NCI-H146 treated with DMSO at 0.1 percent for 48 hours (cell line): ENCODE measurements at regions not wholly inside any gene's neighbourhood (a gene's known extent, or its start where the extent isn't known, plus 50 kb on each side); places are given as distances from the start of the nearest gene placed in this dataset.

Experiments
- DNase-seq: peaks from one replicate; lab custom pipeline; 2025; ENCODE audit not compliant: unreplicated experiment; lab: John Stamatoyannopoulos, UW

DNA sequence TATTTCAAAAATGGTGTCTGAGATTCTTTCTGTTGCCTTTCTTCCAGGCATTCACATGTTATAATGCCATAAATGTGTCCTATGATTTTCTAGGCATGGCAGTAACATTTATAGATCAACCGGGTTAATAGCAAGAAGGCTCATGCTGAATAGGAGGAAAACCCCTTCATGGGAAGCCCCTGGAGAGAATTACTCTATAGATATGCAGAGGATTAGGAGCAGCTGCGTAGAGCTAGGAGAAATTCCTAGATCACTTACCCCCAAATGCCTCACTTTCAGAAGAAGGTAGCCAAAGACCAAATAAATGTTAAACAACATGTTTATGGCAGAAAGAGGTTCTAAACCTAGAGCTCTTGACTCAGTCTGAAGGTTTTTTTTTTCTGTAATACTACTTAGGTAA lies 153.4 kb upstream of the CTNNA2 start:
- no peak for DNase-seq

DNA sequence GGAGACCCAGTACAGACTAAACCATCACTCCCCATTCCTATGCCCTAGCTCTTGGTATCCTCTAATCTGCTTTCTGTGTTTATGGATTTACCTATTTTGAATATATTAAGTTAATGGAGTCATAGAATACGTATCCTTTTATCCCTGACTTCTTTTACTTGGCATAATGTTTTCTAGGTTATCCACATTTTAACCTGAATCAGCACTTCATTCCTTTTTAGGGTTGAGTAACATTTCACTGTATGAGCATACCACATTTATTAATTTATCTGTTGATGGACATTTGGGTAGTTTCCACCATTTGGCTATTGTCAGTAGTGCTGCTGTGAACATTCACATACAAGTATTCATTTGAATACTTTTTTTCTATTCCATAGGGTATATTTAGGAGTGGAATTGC lies 157.3 kb upstream of the CTNNA2 start:
- no peak for DNase-seq

DNA sequence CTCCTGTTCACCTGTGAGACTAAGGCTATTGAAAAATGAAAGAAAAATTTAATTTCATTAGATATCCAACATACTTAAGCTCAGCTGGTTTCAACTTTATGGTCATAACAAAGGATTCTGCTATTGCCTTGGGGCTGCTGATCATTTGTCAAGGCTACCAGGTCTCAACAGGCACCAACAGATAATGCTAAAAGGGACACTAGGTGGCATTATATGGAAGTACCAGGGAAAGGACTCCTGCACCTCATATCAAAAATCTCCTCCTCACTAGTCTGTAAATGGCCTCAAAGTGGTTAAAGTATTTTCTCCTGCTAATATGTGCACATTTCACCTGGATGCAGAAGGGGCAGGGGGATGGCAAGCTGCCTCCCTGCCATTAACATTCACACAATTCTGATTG lies 167.9 kb upstream of the REG3A start:
- no peak for DNase-seq

DNA sequence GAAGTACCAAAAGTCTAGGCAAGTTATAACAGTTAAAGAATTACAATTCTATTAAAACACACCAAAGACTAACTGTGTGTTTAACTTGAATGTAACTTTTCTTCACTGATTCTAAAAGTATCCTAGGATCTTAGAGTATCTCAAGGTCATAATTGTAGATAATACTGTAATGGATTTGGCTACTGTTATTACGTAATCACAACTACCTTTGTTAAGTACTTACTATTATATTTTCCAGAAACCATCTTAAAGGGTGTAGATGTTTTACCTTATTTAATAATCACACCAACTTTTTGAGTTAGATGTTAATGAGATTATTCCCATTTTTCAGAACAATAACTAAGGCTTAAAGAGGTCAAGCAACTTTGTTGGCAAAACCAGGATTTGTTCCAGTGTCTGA lies 161.3 kb upstream of the REG3A start:
- DNase-seq = no peak

DNA sequence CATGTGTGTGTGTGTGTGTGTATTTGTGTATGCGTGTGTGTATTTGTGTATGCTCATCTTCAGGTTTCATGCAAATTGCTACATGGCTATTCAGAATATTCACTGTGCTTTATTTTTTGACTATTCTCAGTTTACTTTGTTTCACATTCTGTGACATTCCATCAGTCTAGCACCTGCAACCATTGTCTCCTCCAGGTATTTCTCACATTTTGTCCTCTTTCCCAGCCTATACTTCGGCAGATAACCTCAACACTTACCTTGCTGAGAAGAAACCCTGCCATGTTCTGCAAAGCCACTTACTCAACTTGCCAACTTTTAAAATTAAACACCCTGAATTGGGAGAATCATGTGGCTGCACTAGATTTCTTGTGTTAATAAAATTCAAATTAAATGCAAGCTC lies 135.4 kb upstream of the REG3A start:
- DNase-seq = no peak

DNA sequence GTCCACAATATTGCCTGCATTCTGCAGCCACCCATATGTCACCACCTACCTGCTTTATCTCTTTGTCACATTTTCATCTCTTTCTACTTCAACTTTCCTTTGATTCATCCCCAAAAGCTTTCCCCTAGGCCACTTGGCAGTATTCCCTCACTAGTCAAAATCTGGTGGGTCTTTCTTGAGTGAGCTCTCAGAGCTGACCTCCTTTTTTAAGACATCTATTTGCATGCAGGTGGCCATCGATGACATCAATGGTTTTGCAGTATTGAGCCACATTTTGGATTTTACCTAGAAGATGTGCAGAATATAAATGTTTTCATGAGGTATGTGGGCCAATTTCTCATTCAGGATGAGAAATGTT lies 133.4 kb upstream of the REG3A start:
- no peak for DNase-seq

DNA sequence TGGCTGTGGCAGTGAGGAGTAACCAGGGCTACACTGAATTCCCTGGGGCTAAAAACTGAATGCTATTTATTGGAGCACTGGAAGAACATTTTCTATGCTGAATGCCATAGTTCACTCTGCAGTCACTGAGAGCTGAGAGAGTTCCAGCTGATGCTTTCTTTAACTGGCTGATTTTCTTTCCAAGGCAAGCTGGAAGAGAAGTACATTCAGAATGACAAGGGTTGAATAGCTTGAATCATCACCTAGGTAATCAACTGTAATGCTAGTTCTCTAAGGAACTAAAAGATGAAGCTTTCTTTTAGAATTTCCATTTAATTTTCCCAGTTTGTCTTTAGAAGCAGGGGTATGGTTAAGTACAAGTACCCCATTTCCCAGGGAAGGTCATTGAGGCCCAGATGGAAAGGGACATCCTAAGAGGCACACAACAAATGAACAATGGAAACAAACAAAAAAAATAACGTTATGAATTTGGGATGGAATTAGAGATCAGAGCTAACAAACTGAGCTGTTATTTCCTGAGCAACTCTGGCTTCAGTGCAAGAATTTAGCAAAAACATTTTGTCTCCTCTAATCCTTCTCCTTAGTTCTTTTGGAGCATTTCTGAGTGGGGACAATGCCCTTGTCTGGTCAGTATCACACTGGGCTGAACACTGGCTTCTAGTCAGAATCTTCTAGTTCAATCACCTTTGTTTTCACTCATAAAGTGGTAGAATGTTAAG lies 132.8 kb upstream of the REG3A start:
- DNase-seq = no peak

DNA sequence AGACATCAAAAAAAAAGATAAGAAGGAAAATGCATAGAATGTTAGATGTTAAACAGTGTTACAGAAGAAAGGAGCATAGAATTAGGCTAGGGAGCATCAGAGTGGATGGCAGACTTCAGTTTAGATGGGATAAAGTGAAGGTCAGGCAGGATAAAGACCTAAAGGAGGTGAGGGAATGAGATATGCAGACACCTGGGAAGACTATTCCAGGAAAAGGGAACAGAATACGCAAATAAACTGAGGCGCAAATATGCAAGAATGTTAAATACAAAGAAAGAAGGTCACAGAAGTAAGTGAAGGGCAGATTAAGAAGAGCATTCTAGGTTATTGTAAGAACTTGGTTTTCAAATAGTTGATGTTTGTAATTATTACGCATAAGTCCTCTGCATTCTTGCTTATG lies 116.3 kb upstream of the REG3A start:
- no peak for DNase-seq

DNA sequence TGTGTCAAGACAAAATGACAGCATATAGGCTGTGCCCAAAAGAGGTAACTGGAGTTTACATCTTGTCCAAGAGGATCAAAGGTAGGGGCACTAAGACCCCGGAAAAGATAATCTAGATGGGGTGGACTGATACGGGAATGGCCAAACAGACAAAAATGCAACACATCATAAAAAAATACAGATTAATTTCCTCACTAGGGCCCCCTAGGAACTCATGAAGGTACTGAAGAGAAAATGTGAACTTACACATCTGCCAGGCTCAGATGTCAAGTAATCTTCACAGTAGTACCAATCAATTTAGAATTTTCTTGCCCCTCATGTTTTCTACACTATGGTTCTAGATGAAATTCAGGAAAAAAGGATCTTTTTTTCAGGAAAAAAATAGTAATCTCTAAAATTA lies 115.6 kb upstream of the REG3A start:
- DNase-seq = no peak

DNA sequence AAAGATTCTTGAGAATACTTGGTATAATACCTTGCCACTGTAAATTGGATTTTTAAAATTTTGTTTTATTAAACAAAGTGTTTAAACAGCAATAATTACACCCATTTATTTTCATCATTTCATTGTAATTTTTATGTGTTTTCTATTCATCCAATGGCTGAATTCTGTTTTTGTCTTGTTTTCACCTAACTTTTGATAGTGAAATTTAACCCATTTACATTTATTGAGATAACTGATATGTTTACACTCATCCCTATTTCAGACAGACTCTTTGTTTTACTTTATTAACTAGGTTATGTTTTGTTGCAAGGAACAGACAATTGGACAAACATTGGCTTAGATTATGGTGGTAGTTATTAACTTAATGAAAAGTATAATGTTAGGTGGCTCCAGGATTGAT lies 113.1 kb upstream of the REG3A start:
- DNase-seq = no peak

DNA sequence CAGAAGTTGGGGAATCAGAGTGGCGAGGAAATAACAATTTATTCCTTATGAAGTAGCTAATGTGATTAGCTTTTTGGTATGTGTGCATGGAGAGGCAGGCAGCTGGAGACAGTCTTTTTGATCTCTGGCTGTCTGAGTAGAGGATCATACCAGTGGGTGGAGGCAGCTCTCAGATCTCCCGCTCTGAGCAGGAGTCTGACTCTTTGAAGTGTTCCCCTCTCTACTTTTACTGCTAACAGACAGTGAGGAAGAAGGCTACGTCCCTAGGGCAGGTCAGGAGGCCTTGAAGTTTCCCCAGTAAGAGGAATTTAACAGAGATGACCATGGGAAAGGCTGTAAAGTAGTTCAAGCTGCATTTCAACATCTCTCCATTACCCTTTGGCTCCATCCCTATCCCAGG lies 111.9 kb upstream of the REG3A start:
- DNase-seq = no peak

DNA sequence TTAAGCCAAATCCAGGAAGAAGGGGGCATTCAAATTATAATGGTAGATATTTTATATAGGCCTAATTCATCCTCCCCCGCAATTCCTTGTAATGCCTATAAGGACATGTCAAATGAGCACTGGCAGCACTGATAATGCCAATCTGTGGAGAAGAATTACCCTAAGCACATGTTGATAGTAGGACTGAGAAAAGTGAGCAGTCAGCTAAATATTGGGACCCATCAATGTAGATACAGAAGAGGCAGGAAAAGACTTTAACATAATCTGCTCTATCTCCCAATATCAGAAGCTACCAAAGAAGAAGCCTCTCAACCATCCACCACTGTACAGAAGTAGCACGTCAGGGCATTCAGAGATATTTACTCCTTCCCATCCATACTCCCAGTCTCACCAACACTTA lies 101.3 kb upstream of the REG3A start:
- DNase-seq = no peak

DNA sequence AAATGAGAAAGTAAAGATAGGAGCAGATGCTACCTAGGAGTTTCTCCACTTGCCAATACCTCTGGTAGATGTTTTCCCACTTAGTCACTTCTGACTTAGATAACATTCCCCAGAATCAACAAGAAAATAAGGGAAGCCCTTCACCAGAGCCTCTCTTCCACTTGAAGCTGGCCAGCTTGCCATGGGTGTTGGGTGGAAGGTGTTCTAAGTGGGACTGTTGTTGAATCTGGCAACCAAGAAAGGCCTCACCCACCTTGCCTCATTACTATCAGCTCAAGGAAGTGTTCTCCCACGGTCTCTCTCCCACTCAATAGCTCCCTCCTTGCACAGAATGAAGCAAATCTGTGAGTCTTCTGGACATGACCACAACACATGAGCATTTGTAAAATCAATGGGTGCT lies 100.4 kb upstream of the REG3A start:
- no peak for DNase-seq

DNA sequence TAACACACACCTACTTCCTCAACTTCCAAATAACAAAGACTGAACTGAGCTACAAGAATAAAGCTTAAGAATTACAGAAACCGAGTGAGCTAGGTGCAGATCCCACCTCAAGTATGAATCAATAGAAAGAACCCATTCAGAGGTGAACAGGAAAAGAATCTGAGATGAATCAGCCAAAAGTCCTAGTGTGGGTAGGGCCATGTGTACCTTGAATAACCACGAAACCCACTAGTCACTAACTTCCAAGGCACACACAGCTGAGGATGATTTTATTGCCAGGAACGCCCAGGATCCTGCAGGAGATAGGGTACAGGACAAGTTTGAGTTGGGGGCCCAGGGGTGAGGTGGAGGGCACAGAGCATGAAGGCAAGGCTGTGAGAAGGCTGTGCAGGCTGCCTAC lies 99.7 kb upstream of the REG3A start:
- DNase-seq = no peak

DNA sequence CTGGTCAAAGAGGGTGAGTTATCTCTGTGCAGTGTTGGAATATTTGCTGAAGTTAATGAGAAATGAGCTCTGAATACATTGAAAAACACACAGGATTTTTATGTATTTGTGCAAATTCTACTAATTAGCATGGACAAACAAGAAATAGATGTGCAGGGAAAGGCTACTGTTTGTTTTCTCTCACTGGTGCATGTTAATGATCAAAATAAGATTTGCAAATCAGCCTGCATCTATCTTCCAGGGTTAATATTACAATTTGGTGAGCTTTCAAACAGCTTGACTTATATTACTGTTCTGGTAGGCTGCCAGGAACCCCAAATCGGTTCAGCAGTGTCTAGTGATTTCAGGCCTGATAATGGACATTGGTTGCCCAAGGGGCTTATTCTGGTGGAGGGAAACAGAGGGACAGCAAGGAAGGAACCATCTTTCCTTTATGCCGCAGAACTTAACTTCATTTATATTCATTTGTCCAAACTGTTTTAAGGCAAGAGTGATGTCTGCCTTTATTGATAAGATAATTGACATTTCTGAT lies 93.8 kb upstream of the REG3A start:
- DNase-seq = no peak

DNA sequence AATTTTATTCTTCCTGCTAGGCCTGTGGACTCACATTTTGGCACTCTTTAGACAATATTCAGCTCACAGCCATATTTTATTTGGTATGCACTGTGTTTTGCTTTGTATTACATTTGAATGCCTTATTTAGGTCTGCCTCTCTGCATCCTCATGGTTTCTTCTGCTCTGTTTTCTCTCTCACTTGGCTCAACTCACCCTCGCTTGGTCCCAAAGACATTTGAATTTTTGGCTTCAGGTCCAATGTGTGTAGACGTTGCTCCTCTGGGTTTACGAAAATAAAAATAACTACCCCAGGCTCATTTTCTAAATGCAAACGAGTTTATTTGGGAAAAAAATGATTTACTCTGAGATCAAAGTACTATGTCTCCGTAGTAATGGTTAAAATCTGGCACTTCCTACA lies 91.1 kb upstream of the REG3A start:
- no peak for DNase-seq

DNA sequence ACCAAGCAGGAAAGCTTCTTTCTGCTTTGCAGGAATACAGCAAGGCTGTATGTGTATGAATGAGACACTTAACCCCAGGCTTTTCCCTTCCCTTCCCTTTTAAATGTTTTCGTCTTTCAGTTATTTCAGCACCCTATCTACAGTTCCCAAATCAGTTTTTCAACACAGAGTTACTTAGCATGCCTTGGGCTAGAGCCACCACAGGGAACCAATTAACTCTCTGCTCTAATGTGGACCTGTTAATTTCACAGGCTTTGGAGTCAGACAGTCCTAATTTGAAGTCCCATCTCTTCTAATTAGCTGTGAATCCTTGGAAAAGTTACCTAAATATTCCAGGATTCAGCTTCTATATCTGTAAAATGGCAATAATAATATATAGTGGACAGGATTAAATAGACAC lies 89.2 kb upstream of the REG3A start:
- DNase-seq = no peak

DNA sequence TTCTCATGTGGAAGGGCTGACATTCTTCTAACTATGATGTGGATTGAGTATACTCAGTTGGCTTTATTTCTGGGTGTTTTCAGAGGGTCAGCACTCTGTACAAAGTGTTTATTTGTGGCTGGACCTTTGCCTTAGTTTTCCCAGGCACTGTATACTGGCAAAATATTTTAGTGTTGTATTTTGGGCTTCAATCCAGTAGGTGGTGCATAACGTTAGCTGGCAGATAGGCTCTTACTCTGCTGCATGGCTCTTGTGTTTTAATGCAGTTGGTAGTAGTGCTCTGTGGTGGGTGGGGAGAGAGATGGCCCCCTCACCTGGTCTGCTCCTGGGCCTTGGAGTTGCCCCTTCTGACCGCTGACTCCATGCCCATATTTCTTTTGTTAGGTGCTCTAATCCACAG lies 75.6 kb upstream of the REG3A start:
- DNase-seq = no peak

DNA sequence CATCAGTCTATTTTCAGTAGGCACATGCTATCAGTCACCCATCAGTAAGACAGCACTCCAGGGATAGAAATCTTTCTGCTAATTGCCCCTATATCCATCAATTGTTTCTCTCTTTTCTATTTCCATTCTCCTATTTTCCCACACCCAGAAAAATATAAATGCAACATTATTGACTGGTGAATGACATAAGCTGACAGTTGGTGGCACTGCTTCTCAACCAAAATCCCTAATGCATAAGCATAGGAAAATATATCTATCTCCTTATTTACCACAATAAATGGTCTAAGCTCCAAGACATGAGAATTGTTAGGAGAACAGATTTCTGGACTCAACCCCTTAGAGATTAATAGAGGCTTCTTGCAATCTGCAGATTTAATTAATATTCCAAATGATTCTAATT lies 64.0 kb upstream of the REG3A start:
- no peak for DNase-seq

DNA sequence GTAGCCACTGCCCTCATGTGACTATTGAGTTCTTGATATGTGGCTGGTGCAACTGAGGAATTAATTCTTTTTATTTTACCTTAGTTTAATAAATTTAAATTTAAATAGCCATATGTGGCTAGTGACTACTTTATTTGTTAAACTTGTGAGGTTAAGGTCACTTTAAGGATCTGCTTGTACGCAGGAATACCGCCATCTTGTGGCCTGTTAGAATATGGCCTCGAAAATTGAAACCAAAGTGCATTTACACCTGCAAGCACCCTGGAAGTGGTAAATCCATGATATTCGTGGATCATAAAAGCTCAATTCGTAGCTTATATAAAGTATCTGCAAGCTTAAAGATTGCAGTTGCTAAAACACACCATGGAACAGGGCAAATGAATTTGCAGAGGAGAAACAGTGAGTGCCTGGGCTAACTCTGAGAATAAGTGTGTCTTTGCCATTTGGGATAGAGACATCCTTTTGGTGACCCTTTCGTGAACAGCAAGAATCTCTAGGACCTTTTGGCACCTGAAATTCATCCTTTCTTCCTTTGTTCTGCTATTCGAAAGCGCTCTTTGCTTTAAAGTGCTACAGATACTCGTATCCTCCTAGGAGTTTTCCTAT lies 59.9 kb upstream of the REG3A start:
- DNase-seq = peak; percentile 4

DNA sequence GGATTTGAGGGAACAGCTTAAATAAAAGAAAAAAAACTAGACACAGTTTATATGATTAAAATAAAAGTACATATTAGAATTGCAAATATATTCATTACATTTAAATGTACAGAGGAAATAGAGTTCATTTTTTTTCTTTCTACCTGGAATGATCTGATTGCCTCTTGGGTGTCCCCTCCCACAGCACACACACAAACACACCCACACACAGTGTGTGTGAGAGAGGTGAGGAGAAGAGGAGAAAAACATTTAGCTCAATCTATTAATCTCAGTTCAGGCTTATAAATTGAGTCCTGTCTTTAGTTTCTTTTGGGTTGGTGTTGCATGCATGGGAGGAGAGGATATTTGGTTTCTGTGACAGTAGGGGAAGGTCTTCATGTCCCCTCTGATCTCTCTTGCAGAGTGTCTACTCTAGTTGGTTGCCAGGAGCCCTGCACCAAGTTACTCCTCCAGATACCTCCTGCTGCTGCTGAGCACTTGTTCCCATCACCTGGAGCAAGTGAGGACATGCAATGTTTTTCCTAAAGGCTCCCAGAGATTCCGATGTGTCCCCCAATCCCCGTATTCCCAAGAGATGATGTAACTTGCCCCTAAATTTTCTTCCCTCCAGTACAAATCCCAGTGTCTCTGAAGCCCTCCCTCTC lies 50.8 kb upstream of the REG3A start:
- DNase-seq = no peak
